DND-41 (cell line): ENCODE measurements at regions not wholly inside any gene's neighbourhood (a gene's known extent, or its start where the extent isn't known, plus 50 kb on each side); places are given as distances from the start of the nearest gene placed in this dataset.

Experiments
- EZH2 ChIP-seq: IDR thresholded peaks from 3 replicates; pipeline ENCODE4 v1.6.1; 2012; ENCODE audit warnings: borderline replicate concordance, low read depth, mild to moderate bottlenecking, moderate library complexity, low read length, inconsistent platforms; ENCODE audit not compliant: severe bottlenecking
- TF ChIP-seq, protein P1 (sequence below): IDR thresholded peaks from 2 replicates; pipeline ENCODE4 v1.5.1; 2012; ENCODE audit warnings: borderline replicate concordance, low read length, moderate library complexity, mild to moderate bottlenecking; ENCODE audit not compliant: poor library complexity, severe bottlenecking; ENCODE audit errors: extremely low read depth

GRCh38 chr2:35447821-35448220 lies 907.8 kb upstream of the CRIM1 start:
- TF ChIP-seq, protein P1, sequence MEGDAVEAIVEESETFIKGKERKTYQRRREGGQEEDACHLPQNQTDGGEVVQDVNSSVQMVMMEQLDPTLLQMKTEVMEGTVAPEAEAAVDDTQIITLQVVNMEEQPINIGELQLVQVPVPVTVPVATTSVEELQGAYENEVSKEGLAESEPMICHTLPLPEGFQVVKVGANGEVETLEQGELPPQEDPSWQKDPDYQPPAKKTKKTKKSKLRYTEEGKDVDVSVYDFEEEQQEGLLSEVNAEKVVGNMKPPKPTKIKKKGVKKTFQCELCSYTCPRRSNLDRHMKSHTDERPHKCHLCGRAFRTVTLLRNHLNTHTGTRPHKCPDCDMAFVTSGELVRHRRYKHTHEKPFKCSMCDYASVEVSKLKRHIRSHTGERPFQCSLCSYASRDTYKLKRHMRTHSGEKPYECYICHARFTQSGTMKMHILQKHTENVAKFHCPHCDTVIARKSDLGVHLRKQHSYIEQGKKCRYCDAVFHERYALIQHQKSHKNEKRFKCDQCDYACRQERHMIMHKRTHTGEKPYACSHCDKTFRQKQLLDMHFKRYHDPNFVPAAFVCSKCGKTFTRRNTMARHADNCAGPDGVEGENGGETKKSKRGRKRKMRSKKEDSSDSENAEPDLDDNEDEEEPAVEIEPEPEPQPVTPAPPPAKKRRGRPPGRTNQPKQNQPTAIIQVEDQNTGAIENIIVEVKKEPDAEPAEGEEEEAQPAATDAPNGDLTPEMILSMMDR = no peak
- no peak for TF ChIP-seq EZH2
